HG02840 (cell line): ENCODE measurements at regions not wholly inside any gene's neighbourhood (a gene's known extent, or its start where the extent isn't known, plus 50 kb on each side); places are given as distances from the start of the nearest gene placed in this dataset.

ENCODE experiments used
- ATAC-seq: cut with Tn5 transposase; IDR thresholded peaks from one replicate; pipeline ENCODE4 v1.9.1; 2021; ENCODE audit warnings: mild to moderate bottlenecking, moderate library complexity, moderate number of reproducible peaks; ENCODE audit not compliant: unreplicated experiment, low FRiP score

DNA sequence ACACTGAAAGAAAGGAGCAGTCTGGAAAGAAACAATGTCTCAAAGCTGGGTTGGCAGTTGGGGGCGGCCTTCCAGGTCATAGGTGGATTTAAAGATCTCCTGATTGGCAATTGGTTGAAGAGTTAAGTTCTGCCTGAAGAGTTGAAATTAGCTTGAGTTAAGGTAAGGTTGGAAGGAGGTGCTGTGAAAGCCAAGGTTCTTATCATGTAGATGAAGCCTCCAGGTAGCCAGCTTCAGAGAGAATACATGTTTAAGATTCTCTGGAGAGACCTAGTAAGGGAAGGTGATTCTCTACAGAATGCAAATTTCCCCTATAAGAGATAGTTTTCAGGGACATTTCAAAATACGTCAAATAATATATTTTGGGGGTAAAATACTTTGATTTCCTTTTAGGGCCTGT, 387.1 kb downstream of the TMEM232 start:
- ATAC-seq = no peak

DNA sequence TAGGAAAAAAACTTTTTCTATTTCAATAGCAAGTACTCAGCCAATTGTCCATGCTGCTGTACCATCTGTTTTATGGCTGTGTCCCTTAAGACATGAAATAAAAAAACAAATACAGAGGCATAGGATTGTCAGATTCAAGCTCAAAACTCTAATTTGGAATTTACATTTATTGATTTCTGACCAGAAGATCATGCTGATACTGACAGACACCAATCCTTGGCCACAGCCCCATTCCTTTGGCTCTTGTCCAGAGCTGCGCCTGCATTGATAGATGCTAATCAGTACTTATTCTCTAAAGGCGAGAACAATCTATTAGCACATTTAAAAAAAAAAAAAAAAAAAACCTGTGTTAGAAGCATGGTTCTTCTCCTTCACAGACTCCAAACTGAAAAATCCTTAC, 384.6 kb downstream of the TMEM232 start:
- ATAC-seq = no peak

DNA sequence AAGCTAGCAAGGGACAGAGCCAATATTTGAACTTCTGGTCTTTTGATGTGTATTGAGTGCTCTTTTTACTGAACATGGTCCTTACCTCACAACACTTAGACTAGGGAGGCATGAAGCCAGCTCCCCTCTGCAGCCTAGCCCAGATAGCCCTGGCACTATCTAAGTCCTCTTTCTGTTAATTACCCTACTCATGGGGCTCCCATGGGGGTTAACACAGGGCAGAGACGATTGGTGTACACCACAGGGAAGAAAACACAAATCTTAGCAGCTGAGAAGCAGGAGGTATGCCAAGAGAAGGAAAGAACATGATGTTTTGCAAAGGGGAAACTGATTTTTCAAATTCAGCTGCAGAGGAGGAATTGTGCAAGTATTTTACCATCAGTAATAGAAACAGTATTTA, 383.8 kb downstream of the TMEM232 start:
- no peak for ATAC-seq

DNA sequence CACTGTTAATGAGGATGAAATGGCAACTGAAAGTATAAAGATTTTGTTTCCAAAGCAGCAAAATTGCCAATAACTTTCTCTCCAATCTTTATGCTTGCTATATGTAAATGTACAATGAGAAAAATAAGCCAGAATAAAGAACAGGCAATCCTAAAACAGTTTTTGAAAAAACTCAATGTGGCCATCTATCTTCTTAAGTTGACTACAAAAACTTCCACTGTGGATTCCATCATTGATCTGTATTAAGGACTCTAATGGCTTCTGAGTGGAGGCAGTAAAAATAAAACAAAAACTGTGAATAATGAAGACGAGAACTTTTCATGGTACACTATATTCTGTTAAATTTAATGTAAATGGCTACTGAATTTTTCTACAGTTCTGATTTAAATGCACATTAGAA, 382.9 kb downstream of the TMEM232 start:
- ATAC-seq = no peak

DNA sequence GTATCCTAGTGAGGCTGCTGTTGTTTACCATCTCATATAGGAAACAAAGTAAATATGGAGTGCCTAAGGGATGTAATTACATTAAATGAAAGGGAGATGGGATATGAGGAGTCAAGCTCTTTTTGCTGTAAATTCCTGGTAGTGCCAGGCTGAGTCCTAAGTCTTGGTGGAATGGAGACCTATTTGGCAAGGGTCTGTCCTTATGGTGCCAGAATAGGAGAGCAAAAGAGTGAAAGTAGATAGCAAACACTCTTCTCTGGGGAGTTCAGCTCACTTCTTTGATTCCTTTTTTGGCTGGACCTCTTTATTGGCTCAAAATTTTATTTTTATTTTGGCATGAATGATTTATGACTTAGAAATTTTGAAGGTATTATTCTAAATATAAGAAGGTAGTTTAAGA, 380.8 kb downstream of the TMEM232 start:
- no peak for ATAC-seq

DNA sequence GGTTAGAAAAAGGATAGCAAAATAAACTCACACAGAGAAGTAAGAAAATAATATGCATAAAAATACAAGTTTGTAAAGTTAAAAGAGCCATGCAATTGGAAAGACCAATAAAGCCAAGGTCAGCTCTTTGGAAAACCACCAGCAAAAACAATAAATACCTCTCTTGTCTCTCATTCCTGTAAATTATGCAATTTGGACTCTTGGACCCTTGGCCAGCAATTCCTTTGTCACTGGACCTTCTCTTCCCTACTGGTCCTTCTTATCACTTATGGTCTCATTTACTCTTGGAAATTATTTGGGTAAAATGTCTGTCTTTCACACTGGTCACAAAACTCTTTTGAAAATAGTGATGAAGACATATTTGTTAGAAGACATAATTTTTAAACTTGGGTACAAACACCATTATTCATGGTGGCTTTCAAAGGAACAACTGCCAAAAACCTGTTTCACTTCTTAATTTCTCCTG, 379.5 kb downstream of the TMEM232 start:
- ATAC-seq = no peak

DNA sequence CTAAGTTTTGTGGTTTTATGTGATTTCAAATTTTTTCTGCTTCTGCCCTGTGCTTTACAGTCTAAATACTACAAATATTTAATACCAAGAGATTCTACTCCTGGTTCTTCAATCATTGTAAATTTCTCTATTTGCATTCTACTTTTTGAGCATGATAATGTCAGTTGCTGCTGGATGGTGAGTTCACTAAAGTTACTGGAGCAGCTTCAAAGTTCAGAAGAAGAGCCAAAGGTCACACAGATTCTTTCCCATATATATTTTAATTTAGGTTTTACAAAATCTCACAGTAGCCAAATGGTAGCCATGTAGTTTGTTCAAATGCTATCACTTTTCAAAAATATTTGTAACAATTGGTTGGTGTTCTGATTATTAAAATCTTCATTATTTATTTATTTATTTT, 378.7 kb downstream of the TMEM232 start:
- ATAC-seq = no peak

DNA sequence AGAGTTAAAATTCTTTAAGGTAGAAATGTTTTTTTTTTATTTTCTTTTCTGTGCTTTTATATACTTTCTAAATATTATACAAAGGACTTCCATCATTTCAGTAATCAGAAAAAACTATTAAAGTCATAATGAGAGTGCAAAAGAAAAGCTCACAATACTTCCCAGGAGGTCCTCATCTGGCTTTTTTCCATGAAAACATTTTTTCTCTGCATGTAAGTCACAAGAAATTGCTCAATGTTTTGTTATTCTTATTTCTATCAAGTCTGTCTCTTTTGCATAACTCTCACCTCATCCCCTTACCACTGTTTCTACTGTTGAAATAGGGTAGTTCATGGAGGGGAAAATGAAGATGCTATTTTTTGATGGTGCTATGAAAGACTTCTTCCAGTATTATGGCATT, 375.0 kb downstream of the TMEM232 start:
- ATAC-seq = no peak

DNA sequence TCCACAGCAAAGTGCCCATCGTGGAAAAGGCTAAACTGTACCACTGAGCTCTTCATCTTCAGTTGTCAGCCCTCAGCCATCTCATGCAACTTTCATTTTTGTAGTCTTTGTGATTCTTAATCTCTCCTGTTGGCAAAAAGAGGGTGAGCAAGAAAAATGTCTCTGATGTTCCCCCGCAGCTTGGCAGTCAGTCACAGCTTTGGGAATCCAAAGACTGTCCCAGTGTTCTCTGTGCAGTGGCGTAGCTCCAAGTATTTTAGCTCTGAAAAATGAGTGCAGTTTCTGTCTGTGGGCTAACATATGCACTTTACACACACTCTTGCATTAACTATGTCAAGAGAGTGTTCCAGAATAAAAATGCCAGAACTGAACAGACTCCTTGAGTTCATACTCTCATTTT, 372.2 kb downstream of the TMEM232 start:
- ATAC-seq = no peak

DNA sequence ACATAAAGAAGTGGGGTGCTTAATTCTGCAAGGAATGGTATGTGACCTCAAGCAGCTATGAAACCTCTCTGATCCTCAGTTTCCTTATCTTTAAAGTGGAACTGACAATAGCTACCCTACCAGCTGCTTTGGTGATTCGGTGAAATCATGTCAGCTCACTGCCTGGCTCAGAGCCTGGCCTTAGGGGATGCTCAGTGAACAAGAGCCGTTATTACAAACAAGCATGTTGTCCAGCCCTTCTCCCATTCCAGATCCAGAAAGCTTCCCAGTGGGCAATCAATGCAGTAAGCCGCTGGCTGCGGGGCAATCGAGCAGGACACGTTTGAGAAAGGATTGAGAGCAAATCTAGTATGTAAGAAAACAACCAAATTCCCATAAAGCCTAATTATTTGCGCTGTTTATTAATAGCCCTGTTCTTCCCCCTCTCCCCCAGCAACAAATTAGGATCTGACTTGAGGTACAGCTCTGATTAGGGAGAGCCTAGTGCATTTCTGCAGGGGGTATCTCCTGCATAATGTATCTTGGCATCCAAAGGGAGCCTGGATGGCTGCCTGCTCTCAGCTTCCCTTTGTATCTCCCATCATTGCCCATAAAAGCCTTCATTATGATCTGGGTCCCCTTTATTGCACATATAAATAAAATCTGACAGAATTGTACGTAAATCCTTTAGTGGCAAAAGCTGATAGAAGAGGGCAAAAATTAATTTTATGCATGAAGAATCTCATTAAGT, 371.4 kb downstream of the TMEM232 start:
- no peak for ATAC-seq

DNA sequence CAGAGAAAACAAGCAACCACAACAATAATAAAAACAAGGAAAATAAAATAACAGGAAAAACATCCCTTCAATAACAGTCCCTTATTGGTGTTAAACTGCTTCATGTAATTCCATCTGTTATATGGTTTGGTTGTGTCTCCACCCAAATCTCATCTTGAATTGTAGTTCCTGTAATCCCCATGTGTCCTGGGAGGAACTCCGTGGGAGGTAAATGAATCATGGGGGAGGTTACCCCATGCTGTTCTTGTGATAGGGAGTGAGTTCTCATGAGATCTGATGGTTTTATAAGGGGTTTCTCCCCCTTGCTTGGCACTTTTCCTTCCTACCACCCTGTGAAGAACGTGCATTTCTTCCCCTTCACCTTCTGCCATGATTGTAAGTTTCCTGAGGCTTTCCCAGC, 369.8 kb downstream of the TMEM232 start:
- ATAC-seq = no peak

DNA sequence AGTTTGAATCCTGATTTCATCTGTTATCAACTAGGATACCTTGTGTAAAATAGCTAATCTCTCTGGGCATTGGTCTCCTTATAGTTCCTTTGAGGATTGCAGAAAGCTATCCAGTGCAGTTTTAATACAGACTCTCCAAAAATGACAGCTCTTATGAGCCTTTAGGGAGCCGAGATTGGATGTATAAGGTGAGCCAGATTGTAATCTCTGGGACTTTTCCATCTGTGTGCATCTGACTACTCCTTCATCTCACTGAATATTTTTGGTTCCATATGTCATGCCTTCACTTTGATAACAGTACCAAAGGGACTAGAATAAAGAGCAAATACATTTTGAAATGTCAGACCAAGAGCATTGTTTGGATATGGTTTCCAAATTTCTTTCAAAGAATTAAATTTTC, 367.2 kb downstream of the TMEM232 start:
- no peak for ATAC-seq

DNA sequence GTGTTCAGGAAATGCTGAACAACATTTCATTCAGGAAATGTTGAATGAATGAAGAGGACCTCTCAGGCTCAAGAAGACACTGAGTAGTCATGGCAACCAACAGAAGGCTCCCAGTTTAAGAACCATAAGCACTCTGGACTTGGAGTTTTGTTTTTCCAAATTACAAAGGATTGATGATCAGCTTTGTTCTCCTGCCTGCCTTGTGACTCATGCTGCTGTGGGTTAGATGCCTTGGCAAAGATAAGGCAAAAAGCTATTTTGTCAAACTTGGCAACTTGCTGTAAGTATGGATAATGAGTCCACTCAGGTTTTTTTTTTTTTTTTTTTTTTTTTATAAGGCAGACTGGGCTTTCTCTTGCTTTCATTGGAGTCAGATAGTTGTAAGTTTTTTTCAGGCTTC, 365.0 kb downstream of the TMEM232 start:
- no peak for ATAC-seq

DNA sequence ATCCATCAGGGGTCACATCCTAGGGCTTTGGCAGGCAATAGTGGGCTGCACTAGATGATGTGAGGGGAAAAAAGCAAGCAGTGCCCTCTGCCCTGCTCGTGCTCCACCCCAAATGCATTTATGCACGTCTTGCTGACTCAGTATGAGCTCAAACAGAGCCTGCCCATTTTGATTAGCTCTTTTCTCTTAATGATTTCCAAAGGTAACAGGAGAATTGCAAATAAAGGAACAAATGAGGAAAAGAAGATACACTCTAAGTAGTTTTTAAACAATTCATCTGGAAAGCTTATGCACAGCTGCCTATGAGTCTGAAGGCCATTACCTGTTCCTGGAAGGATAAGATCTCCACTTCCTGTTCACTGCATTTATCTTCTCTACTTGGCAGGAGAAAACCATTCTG, 364.2 kb downstream of the TMEM232 start:
- ATAC-seq = no peak

DNA sequence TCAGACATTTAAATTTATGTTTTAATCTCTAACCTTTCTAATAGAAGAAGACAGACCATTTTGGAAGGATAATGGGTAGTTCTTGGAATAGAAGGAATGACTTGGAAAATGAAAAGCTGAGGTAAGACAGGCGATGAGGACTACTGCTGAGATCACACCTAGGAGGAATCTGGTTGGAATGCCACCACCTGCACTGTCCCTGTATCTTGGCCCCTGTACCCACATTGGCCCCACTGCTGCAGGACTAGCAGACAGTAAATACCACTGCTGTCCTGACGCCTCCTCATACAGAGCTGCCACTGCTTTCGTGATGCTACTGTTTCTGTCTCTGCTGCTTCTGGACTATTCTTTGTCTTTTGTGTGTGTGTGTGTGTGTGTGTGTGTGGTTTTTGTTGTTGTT, 359.8 kb downstream of the TMEM232 start:
- no peak for ATAC-seq
